OCI-LY1 (cell line): ENCODE measurements at regions not wholly inside any gene's neighbourhood (a gene's known extent, or its start where the extent isn't known, plus 50 kb on each side); places are given as distances from the start of the nearest gene placed in this dataset.

Source experiments
- H2AFZ ChIP-seq: fragments of 200-600 bp; sonication (generic), shearing (Covaris generic); 2 replicates; pipeline ENCODE4 v1.6.0; 2014; ENCODE audit warnings: antibody characterized with exemption, mild to moderate bottlenecking, low read length
- H3F3A ChIP-seq: fragments of 200-600 bp; sonication (generic), shearing (Covaris generic); 2 replicates; pipeline ENCODE4 v1.6.0; 2014; ENCODE audit warnings: mild to moderate bottlenecking, antibody characterized with exemption, low read length, moderate library complexity; ENCODE audit not compliant: insufficient read depth
- H3K27ac ChIP-seq: fragments of 200-600 bp; sonication (generic); 2 replicates; pipeline ENCODE4 v1.5.1; 2014; ENCODE audit warnings: low read length, mixed run types, mild to moderate bottlenecking, low read depth; ENCODE audit not compliant: poor library complexity, severe bottlenecking
- H3K27me3 ChIP-seq: fragments of 200-600 bp; sonication (generic); 2 replicates; pipeline ENCODE4 v1.6.0; 2014; ENCODE audit warnings: antibody characterized with exemption, mild to moderate bottlenecking, low read length, moderate library complexity; ENCODE audit not compliant: insufficient read depth
- H3K36me3 ChIP-seq: fragments of 200-600 bp; sonication (generic); 2 replicates; pipeline ENCODE4 v1.6.1; 2014; ENCODE audit warnings: mild to moderate bottlenecking, antibody characterized with exemption, low read length, moderate library complexity, mixed read lengths; ENCODE audit not compliant: insufficient read depth
- H3K4me1 ChIP-seq: fragments of 200-600 bp; sonication (generic); 2 replicates; pipeline ENCODE4 v1.5.1; 2014; ENCODE audit warnings: mild to moderate bottlenecking, low read length, moderate library complexity; ENCODE audit not compliant: insufficient read depth, severe bottlenecking
- H3K4me2 ChIP-seq: fragments of 200-600 bp; sonication (generic), shearing (Covaris generic); 2 replicates; pipeline ENCODE4 v1.6.1; 2014; ENCODE audit warnings: low read length
- H3K4me3 ChIP-seq: fragments of 200-600 bp; sonication (generic); 2 replicates; pipeline ENCODE4 v1.5.1; 2014; ENCODE audit warnings: low read length, low read depth, mild to moderate bottlenecking, mixed read lengths; ENCODE audit not compliant: poor library complexity, severe bottlenecking
- H3K79me2 ChIP-seq: fragments of 200-600 bp; shearing (Covaris generic); 2 replicates; pipeline ENCODE4 v1.6.1; 2016; ENCODE audit warnings: mixed run types, low read length, mixed read lengths; ENCODE audit not compliant: insufficient read depth
- H3K9ac ChIP-seq: fragments of 200-600 bp; sonication (generic), shearing (Covaris generic); 2 replicates; pipeline ENCODE4 v1.6.1; 2014; ENCODE audit warnings: mild to moderate bottlenecking, low read length, mixed read lengths
- H3K9me2 ChIP-seq: fragments of 200-600 bp; sonication (generic), shearing (Covaris generic); 2 replicates; pipeline ENCODE4 v1.6.1; 2014; ENCODE audit warnings: low read depth, mild to moderate bottlenecking, low read length, mixed read lengths
- H3K9me3 ChIP-seq: fragments of 200-600 bp; shearing (Covaris generic); 2 replicates; pipeline ENCODE4 v1.6.1; 2014; ENCODE audit warnings: low read length, mixed read lengths
- H4K20me1 ChIP-seq: fragments of 200-600 bp; sonication (generic), shearing (Covaris generic); 2 replicates; pipeline ENCODE4 v1.6.0; 2016; ENCODE audit warnings: mild to moderate bottlenecking, low read length; ENCODE audit not compliant: insufficient read depth
- EZH2 ChIP-seq: fragments of 200-600 bp; sonication (generic), shearing (Covaris generic); IDR thresholded peaks from 2 replicates; pipeline ENCODE4 v1.8.0; 2017; ENCODE audit warnings: borderline replicate concordance, mixed run types, mild to moderate bottlenecking, antibody characterized with exemption, low read length, moderate library complexity, mixed read lengths
- TF ChIP-seq, protein P1 (sequence below): fragments of 200-600 bp; sonication (generic), shearing (Covaris generic); IDR thresholded peaks from 2 replicates; pipeline ENCODE4 v1.5.1; 2017; ENCODE audit warnings: mild to moderate bottlenecking, antibody characterized with exemption, low read length, moderate library complexity, mixed read lengths

DNA sequence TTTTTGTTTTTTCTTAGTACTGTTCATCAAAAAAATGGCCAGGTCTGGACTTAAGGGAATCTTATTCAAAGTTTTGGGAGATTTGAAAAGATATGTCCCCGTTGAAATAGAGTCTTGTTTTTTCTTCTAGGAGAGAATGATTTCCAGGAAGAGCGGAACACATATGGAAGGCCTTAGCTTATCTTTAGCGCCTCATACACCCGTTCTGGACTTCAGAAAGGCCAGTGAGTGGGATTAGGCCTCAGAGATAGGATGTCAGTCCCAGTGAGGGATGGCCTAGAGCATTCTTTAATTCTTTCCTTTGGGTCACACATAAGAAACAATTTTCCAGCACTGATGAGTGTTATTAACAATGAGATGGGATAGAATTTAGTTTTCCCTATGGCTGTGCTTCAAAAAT lies 54.5 kb upstream of the HAND2 start:
- H3K27ac ChIP-seq: no peak overlapping the region
- no peaks in the 10 kb centered on the region for H3K27me3 ChIP-seq
- no peaks in the 10 kb centered on the region for H3K9me3 ChIP-seq
- no peak overlapping the region for H3K4me2 ChIP-seq
- no peak for TF ChIP-seq EZH2
- TF ChIP-seq, protein P1, sequence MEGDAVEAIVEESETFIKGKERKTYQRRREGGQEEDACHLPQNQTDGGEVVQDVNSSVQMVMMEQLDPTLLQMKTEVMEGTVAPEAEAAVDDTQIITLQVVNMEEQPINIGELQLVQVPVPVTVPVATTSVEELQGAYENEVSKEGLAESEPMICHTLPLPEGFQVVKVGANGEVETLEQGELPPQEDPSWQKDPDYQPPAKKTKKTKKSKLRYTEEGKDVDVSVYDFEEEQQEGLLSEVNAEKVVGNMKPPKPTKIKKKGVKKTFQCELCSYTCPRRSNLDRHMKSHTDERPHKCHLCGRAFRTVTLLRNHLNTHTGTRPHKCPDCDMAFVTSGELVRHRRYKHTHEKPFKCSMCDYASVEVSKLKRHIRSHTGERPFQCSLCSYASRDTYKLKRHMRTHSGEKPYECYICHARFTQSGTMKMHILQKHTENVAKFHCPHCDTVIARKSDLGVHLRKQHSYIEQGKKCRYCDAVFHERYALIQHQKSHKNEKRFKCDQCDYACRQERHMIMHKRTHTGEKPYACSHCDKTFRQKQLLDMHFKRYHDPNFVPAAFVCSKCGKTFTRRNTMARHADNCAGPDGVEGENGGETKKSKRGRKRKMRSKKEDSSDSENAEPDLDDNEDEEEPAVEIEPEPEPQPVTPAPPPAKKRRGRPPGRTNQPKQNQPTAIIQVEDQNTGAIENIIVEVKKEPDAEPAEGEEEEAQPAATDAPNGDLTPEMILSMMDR: no peak
- no peaks in the 10 kb centered on the region for H3K79me2 ChIP-seq
- no peak overlapping the region for H2AFZ ChIP-seq
- no peak overlapping the region for H3K4me3 ChIP-seq
- no peaks in the 10 kb centered on the region for H4K20me1 ChIP-seq
- H3K9me2 ChIP-seq: no peaks in the 10 kb centered on the region
- no peaks in the 10 kb centered on the region for H3K4me1 ChIP-seq
- no peak overlapping the region for H3K9ac ChIP-seq
- H3F3A ChIP-seq: no peaks in the 10 kb centered on the region
- no peaks in the 10 kb centered on the region for H3K36me3 ChIP-seq
